ENCODE measurements at regions not wholly inside any gene's neighbourhood (a gene's known extent, or its start where the extent isn't known, plus 50 kb on each side); places are given as distances from the start of the nearest gene placed in this dataset.
"Not testable (repeated sequence)": the region's sequence is repeated elsewhere in the genome, so short reads cannot be mapped to it uniquely, and the experiment has no call there.

DNA sequence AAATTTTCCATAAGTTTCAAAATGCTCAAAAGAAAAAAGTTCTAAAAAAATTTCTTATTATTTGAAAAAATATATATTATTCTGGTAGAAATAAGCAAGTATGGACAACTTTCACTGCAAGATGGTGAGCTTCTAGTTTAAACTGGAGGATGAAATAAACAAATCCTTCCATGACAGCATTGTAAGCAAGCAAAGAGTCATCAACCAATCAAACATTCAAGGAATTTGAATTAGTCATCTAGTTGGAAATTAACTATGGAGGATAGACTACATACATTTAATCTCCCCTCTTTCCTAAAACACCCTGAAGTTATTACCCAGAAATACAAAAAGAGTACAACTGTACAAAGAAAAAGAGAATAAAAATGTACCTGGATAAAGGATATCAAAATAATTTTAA, 51.0 kb upstream of the IRX5 start:
- H3K4me3 Mint-ChIP-seq: no peak overlapping the region
- CTCF ChIA-PET: no interaction called here
- peaks cover 33% of the 10 kb centered on the region for H3K27me3 Mint-ChIP-seq
- H3K9me3 Mint-ChIP-seq: peaks cover 3% of the 10 kb centered on the region
- peaks cover 0 to 13% of the 10 kb centered on the region in 2 experiments for H3K9me3 ChIP-seq (ENCODE audit: control insufficient read depth in 1 of 2, insufficient read depth in 1 of 2, low read length in 2 of 2)
- intact Hi-C loops (cut with DNase I, micrococcal nuclease): no loop called here
- H3K4me1 ChIP-seq (ENCODE audit: insufficient read depth, low read length): no peaks in the 10 kb centered on the region
- ATAC-seq (ENCODE audit: poor library complexity) (no peak), DNase-seq (no peak)
- POLR2A ChIA-PET: no interaction called here
- H3K36me3 Mint-ChIP-seq (ENCODE audit: low read depth): no peaks in the 10 kb centered on the region
- H3K27me3 ChIP-seq (ENCODE audit: control insufficient read depth in 1 of 2, insufficient read depth in 2 of 2, low read length in 2 of 2): peaks cover 5 to 7% of the 10 kb centered on the region in 2 experiments
- no peaks in the 10 kb centered on the region for H3K4me1 Mint-ChIP-seq (ENCODE audit: low read depth)
- H3K27ac ChIP-seq (ENCODE audit: low read depth in 1 of 2, low read length in 2 of 2): no peak overlapping the region
- TF ChIP-seq, protein P1, sequence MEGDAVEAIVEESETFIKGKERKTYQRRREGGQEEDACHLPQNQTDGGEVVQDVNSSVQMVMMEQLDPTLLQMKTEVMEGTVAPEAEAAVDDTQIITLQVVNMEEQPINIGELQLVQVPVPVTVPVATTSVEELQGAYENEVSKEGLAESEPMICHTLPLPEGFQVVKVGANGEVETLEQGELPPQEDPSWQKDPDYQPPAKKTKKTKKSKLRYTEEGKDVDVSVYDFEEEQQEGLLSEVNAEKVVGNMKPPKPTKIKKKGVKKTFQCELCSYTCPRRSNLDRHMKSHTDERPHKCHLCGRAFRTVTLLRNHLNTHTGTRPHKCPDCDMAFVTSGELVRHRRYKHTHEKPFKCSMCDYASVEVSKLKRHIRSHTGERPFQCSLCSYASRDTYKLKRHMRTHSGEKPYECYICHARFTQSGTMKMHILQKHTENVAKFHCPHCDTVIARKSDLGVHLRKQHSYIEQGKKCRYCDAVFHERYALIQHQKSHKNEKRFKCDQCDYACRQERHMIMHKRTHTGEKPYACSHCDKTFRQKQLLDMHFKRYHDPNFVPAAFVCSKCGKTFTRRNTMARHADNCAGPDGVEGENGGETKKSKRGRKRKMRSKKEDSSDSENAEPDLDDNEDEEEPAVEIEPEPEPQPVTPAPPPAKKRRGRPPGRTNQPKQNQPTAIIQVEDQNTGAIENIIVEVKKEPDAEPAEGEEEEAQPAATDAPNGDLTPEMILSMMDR (IDR thresholded peaks at IDR 0.05): no peak
- H3K27ac Mint-ChIP-seq: no peak overlapping the region
- H3K4me3 ChIP-seq (ENCODE audit: low read length): no peak overlapping the region
- no peaks in the 10 kb centered on the region for H3K36me3 ChIP-seq (ENCODE audit: insufficient read depth, low read length)

DNA sequence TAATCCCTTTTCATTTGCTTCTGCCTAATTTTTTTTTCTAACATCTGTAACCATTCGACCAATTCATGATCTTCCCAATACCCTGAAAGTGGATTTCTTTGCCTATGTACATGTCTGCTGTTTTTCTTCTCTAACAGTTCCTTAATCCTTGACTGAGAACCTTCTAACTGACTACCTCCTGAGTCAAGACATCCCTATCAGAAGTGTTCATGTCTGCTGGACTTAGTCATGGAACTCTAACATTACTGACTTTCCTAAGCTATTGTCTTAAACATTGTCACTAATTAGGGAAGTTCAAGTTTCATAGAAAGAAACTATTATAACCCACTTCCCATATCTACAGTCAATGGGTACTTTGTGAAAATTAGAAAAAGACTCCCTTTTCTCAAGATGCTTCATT, 52.4 kb upstream of the IRX5 start:
- Histone ChIP-seq H3K4me1 (ENCODE audit: insufficient read depth, low read length) (no peaks in the 10 kb centered on the region), H3K27me3 (ENCODE audit: control insufficient read depth in 1 of 2, insufficient read depth in 2 of 2, low read length in 2 of 2) (no peaks in the 10 kb centered on the region), H3K4me3 (ENCODE audit: low read length) (no peak overlapping the region), H3K27ac (ENCODE audit: low read depth in 1 of 2, low read length in 2 of 2) (no peak overlapping the region), H3K36me3 (ENCODE audit: insufficient read depth, low read length) (no peaks in the 10 kb centered on the region), H3K9me3 (ENCODE audit: control insufficient read depth in 1 of 2, insufficient read depth in 1 of 2, low read length in 2 of 2) (peaks cover 0 to 9% of the 10 kb centered on the region in 2 experiments)
- DNase-seq: no peak
- CTCF ChIA-PET: no interaction called here
- TF ChIP-seq, protein P1 (IDR thresholded peaks at IDR 0.05): no peak
- Mint-ChIP-seq H3K4me1 (ENCODE audit: low read depth) (no peaks in the 10 kb centered on the region), H3K4me3 (no peak overlapping the region), H3K27me3 (peaks cover 38% of the 10 kb centered on the region), H3K36me3 (ENCODE audit: low read depth) (no peaks in the 10 kb centered on the region), H3K27ac (no peak overlapping the region), H3K9me3 (peaks cover 3% of the 10 kb centered on the region)
- intact Hi-C loops (cut with DNase I, micrococcal nuclease): no loop called here
- POLR2A ChIA-PET: no interaction called here
- no peak for ATAC-seq (ENCODE audit: poor library complexity)

DNA sequence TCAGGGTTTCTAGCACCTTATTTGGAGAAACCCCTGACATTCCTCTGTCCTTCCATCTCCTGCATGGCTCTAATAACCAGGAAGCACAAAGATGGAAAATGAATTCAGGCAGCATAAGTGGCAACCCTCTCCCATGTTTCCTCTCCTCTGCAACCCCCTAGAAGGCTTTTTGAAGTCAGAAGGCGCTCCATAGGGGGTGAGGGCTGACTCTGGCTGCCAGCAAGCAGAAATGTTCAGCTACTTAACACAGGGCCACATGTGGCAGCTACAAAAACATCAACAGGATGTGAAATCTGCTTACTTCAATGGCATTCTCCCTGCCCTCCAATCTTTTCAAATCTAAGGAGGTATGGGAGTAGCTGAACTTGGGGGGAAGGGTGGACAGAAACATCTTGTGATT, 55.2 kb upstream of the IRX5 start:
- TF ChIP-seq, protein P1 (IDR thresholded peaks at IDR 0.05): no peak
- Mint-ChIP-seq H3K4me1 (ENCODE audit: low read depth) (no peaks in the 10 kb centered on the region), H3K4me3 (no peak overlapping the region), H3K27me3 (peaks cover 35% of the 10 kb centered on the region), H3K9me3 (no peaks in the 10 kb centered on the region), H3K27ac (no peak overlapping the region), H3K36me3 (ENCODE audit: low read depth) (no peaks in the 10 kb centered on the region)
- Histone ChIP-seq H3K4me3 (ENCODE audit: low read length) (no peak overlapping the region), H3K4me1 (ENCODE audit: insufficient read depth, low read length) (no peaks in the 10 kb centered on the region), H3K36me3 (ENCODE audit: insufficient read depth, low read length) (no peaks in the 10 kb centered on the region), H3K27me3 (ENCODE audit: control insufficient read depth in 1 of 2, insufficient read depth in 2 of 2, low read length in 2 of 2) (no peaks in the 10 kb centered on the region), H3K27ac (ENCODE audit: low read depth in 1 of 2, low read length in 2 of 2) (no peak overlapping the region), H3K9me3 (ENCODE audit: control insufficient read depth in 1 of 2, insufficient read depth in 1 of 2, low read length in 2 of 2) (peaks cover 6 to 12% of the 10 kb centered on the region in 2 experiments)
- ChIA-PET POLR2A (no interaction called here), CTCF (interaction anchor here (0.6 kb wide), 1 partner anchor 34 kb away, joined by 4 read pairs; no protein-coding TSS in a partner anchor)
- DNase-seq (no peak), ATAC-seq (ENCODE audit: poor library complexity) (no peak)
- intact Hi-C loops (cut with DNase I, micrococcal nuclease): no loop called here

DNA sequence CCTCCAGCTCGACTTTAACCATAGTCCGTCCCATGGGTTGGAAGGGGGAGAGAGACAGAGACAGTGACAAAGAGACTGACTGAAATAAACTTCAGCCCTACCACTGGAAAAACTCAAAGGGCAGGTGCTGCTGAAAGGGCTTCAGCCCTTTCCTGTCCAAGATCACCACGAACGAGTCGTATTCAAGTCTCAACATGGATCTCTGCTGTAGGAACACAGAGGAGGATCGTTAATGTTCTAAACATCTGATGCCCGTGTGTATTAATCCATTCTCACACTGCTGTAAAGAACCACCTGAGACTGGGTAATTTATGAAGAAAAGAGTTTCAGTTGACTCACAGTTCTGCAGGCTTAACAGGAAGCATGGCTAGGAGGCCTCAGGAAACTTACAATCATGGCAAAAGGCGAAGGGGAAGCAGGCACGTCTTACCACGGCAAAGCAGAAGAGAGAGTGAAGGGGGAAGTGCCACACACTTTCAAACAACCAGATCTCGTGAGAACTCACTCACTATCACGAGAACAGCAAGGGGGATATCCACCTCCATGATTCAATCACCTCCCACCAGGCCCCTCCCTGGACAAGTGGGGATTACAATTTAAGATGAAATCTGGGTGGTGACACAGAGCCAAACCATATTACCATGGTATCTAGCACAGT, 56.8 kb upstream of the IRX5 start:
- POLR2A ChIA-PET; DNase-seq; H3K27ac ChIP-seq (ENCODE audit: low read depth in 1 of 2, low read length in 2 of 2); H3K36me3 Mint-ChIP-seq (ENCODE audit: low read depth); H3K4me3 ChIP-seq (ENCODE audit: low read length); intact Hi-C loops (cut with DNase I, micrococcal nuclease); H3K9me3 Mint-ChIP-seq; ATAC-seq (ENCODE audit: poor library complexity); CTCF ChIA-PET; H3K27ac Mint-ChIP-seq; H3K4me1 ChIP-seq (ENCODE audit: insufficient read depth, low read length); H3K4me1 Mint-ChIP-seq (ENCODE audit: low read depth); H3K36me3 ChIP-seq (ENCODE audit: insufficient read depth, low read length); H3K4me3 Mint-ChIP-seq; H3K27me3 ChIP-seq (ENCODE audit: control insufficient read depth in 1 of 2, insufficient read depth in 2 of 2, low read length in 2 of 2): not testable (repeated sequence)
- peaks cover 35% of the 10 kb centered on the region for H3K27me3 Mint-ChIP-seq
- H3K9me3 ChIP-seq (ENCODE audit: control insufficient read depth in 1 of 2, insufficient read depth in 1 of 2, low read length in 2 of 2): peaks cover 6 to 12% of the 10 kb centered on the region in 2 experiments

Data from CD4-positive, alpha-beta T cell (primary cell).